ENCODE measurements at regions not wholly inside any gene's neighbourhood (a gene's known extent, or its start where the extent isn't known, plus 50 kb on each side); places are given as distances from the start of the nearest gene placed in this dataset.

- intact Hi-C loops (cut with micrococcal nuclease): no loop called here
- no peaks in the 10 kb centered on the region for H3F3A ChIP-seq (ENCODE audit: low read length, unreplicated experiment)
- H3K9me2 ChIP-seq (replicated peaks; ENCODE audit: low read length): no peaks in the 10 kb centered on the region
- no peak overlapping the region for H2AFZ ChIP-seq (ENCODE audit: low read length)
- H3K79me2 ChIP-seq (ENCODE audit: low read length): no peaks in the 10 kb centered on the region
- no peaks in the 10 kb centered on the region for H4K20me1 ChIP-seq (ENCODE audit: low read length)
- ATAC-seq (no peak), DNase-seq (no peak)
- H3K4me1 ChIP-seq (ENCODE audit: insufficient read depth, low read length): no peaks in the 10 kb centered on the region
- no peak overlapping the region for H3K4me3 ChIP-seq (ENCODE audit: low read length)
- H3K27me3 ChIP-seq (ENCODE audit: low read length): no peaks in the 10 kb centered on the region
- ChIA-PET POLR2A (ENCODE audit: unreplicated experiment) (no interaction called here), CTCF (no interaction called here)
- no peak overlapping the region for H3K27ac ChIP-seq (ENCODE audit: low read length)
- TF ChIP-seq EZH2 (IDR thresholded peaks at IDR 0.05; ENCODE audit: low read length, unreplicated experiment): no peak
- no peaks in the 10 kb centered on the region for H3K9me3 ChIP-seq (ENCODE audit: low read length)
- H3K36me3 ChIP-seq (ENCODE audit: low read depth, low read length): no peaks in the 10 kb centered on the region
- H3K4me2 ChIP-seq (ENCODE audit: low read length): no peak overlapping the region
- no TSS peak for BruUV-seq (replicated peaks)
- H3K9ac ChIP-seq (ENCODE audit: low read length): no peak overlapping the region
Observed at GRCh38 chr10:1980459-1980858, 243.1 kb upstream of the ADARB2 start.

GRCh38 chr10:1978584-1978983 lies 241.3 kb upstream of the ADARB2 start:
- Histone ChIP-seq H3K4me3 (ENCODE audit: low read length) (no peak overlapping the region), H3K27ac (ENCODE audit: low read length) (no peak overlapping the region)
- no TSS peak for BruUV-seq (replicated peaks)

GRCh38 chr10:1977461-1977860 lies 240.1 kb upstream of the ADARB2 start:
- Histone ChIP-seq H3F3A (ENCODE audit: low read length, unreplicated experiment) (no peaks in the 10 kb centered on the region), H3K9me3 (ENCODE audit: low read length) (no peaks in the 10 kb centered on the region), H3K9me2 (replicated peaks; ENCODE audit: low read length) (no peaks in the 10 kb centered on the region), H3K36me3 (ENCODE audit: low read depth, low read length) (no peaks in the 10 kb centered on the region), H3K9ac (ENCODE audit: low read length) (no peak overlapping the region), H3K27me3 (ENCODE audit: low read length) (no peaks in the 10 kb centered on the region), H3K4me1 (ENCODE audit: insufficient read depth, low read length) (no peaks in the 10 kb centered on the region), H3K79me2 (ENCODE audit: low read length) (no peaks in the 10 kb centered on the region), H3K4me3 (ENCODE audit: low read length) (no peak overlapping the region), H3K4me2 (ENCODE audit: low read length) (no peak overlapping the region), H4K20me1 (ENCODE audit: low read length) (no peaks in the 10 kb centered on the region), H3K27ac (ENCODE audit: low read length) (no peak overlapping the region), H2AFZ (ENCODE audit: low read length) (no peak overlapping the region)
- ChIA-PET CTCF (no interaction called here), POLR2A (ENCODE audit: unreplicated experiment) (no interaction called here)
- TF ChIP-seq EZH2phosphoT487 (IDR thresholded peaks at IDR 0.05; ENCODE audit: borderline replicate concordance, low read length) (no peak), EZH2 (IDR thresholded peaks at IDR 0.05; ENCODE audit: low read length, unreplicated experiment) (no peak), CTCF (conservative IDR thresholded peaks at IDR 0.05; ENCODE audit: low read depth, low read length) (no peak)
- DNase-seq (no peak), ATAC-seq (no peak)
- no TSS peak for BruUV-seq (replicated peaks)
- intact Hi-C loops (cut with micrococcal nuclease): no loop called here

More at GRCh38 chr10:1978584-1978983, 241.3 kb upstream of the ADARB2 start:
- Histone ChIP-seq H3K9me3 (ENCODE audit: low read length) (no peaks in the 10 kb centered on the region), H2AFZ (ENCODE audit: low read length) (no peak overlapping the region), H3K27me3 (ENCODE audit: low read length) (no peaks in the 10 kb centered on the region), H3K4me2 (ENCODE audit: low read length) (no peak overlapping the region), H3K9me2 (replicated peaks; ENCODE audit: low read length) (no peaks in the 10 kb centered on the region), H4K20me1 (ENCODE audit: low read length) (no peaks in the 10 kb centered on the region), H3K79me2 (ENCODE audit: low read length) (no peaks in the 10 kb centered on the region), H3K9ac (ENCODE audit: low read length) (no peak overlapping the region), H3K4me1 (ENCODE audit: insufficient read depth, low read length) (no peaks in the 10 kb centered on the region), H3F3A (ENCODE audit: low read length, unreplicated experiment) (no peaks in the 10 kb centered on the region), H3K36me3 (ENCODE audit: low read depth, low read length) (no peaks in the 10 kb centered on the region)
- POLR2A ChIA-PET (ENCODE audit: unreplicated experiment): no interaction called here
- CTCF ChIA-PET: no interaction called here
- ATAC-seq (no peak), DNase-seq (peak; percentile 1)
- TF ChIP-seq EZH2 (IDR thresholded peaks at IDR 0.05; ENCODE audit: low read length, unreplicated experiment) (no peak), CTCF (conservative IDR thresholded peaks at IDR 0.05; ENCODE audit: low read depth, low read length) (no peak), EZH2phosphoT487 (IDR thresholded peaks at IDR 0.05; ENCODE audit: borderline replicate concordance, low read length) (no peak)
- intact Hi-C loops (cut with micrococcal nuclease): no loop called here

Measured in PC-3 (cell line).